NCI-H82 treated with DMSO at 0.1 percent for 48 hours (cell line): ENCODE measurements at regions not wholly inside any gene's neighbourhood (a gene's known extent, or its start where the extent isn't known, plus 50 kb on each side); places are given as distances from the start of the nearest gene placed in this dataset.
A peak's percentile ranks its signal among the peaks of the same experiment; 100 is the strongest.
"Not testable (repeated sequence)": the region's sequence is repeated elsewhere in the genome, so short reads cannot be mapped to it uniquely, and the experiment has no call there.

Experiments used
- DNase-seq: peaks from one replicate; lab custom pipeline; 2025; ENCODE audit not compliant: unreplicated experiment; lab: John Stamatoyannopoulos, UW

DNA sequence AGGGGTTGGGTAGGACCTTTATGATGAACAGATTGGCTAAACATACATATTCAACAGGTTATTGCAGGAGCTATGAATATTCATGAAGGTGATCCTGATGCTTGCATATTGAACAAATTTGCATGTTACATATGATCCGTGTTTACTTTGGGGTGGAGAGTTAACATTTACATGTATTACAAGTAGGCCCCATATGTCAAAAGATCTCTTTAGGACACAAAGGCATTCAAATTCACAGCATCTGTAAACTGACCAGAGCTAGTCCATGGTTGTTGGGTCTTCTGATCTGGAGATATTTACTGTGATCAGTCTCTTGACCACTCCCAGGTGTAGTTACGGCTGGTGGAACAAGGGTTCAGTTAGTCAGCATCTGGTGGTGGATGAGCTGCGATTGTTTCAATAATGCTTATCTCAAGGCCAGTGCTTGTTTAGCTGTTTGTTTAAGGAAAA, 80.4 kb downstream of the PMAIP1 start:
- DNase-seq, result no peak

DNA sequence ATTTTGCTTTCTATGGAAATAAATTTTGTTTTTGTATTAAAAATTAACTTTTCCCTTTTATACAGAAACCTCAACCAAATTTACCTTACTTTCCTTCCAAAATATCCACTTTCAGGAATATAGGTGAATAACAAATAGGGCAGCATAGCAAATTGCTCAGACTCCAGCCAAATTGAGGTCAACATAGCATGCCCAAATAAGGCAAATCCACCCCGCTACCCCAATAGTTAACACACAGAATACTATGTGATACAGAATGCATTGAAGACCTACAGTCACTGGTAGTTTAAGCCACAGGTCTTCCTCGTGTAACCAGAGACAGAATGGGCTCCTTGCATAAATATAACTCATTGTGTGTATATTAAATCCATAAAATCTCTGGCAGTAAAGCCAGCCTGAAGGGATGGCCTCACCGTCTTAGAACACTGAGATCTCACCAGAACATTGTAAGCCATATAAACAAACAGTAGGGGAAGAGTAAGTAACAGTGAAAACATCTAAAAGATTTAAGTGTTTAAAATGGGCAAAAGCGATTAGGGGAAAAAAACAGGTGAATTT, 72.2 kb downstream of the PMAIP1 start:
- no peak for DNase-seq

DNA sequence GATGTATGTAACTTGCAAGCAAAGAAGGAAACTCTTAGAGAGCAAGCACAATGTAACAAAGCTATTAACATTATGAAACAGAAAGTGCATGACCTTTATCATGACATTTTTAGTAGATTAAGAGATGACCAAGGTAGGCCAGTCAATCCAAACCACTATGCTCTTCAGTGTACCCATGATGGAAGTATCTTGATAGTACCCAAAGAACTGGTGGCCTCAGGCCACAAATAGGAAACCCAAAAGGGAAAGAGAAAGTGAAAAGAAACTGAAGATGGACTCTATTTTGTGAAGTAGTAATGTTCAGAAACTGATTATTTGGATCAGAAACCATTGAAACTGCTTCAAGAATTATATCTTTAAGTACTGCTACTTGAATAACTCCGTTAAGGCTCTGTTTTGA, 71.3 kb downstream of the PMAIP1 start:
- DNase-seq, result not testable (repeated sequence)

DNA sequence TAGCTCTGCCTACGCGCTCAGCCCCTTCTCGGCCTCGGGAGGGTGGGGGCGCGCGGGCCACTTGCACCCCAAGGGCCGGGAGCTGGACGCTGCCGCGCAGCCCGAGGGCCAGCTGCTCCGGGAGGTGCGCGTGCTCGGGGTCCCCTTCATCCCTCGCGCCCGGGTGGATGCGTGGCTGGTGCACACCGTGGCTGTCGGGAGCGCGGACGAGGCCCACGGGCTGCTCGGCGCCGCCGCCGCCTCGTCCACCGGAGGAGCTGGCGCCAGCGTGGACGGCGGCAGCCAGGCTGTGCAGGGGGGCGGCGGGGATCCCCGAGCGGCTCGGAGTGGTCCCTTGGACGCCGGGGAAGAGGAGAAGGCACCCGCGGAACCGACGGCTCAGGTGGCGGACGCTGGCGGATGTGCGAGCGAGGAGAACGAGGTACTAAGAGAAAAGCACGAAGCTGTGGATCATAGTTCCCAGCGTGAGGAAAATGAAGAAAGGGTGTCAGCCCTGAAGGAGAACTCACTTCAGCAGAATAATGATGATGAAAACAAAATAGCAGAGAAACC, 69.8 kb downstream of the PMAIP1 start:
- not testable (repeated sequence) for DNase-seq

DNA sequence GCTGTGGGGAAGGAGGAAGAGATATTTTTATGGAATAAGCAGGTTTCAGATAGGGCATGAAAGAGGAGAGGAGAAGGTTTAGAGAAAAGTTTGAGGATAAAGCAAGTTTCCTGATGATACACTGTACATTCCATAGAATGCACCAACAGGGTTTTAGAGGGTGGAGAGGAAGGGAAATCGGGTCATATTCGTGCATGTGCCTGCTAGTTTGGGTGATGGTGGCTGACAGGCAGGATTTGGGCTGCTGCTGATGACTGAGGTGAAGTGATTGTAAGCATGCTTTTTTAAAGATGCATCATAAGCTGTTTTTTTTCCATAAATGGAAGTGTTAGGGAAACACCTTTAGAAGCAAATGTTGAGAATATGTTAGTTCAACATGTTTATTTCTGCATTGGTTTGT, 68.8 kb downstream of the PMAIP1 start:
- no peak for DNase-seq

DNA sequence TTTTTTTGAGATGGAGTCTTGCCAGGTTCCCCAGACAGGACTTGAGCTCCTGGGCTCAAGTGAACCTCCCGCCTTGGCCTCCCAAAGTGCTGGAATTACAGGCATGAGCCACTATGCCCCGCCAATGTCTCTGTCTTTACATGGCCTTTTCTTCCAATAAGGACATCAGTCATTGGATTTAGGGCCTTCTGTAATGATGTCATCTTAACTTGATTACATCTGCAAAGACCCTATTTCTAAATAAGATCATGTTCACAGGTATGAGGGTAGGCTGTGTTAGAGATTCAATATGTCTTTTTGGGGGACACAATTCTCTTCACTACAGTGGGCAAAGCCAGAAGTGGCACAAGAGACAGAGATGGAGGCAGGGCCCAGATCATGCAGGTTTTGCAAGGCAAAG, 68.1 kb downstream of the PMAIP1 start:
- DNase-seq, result no peak

DNA sequence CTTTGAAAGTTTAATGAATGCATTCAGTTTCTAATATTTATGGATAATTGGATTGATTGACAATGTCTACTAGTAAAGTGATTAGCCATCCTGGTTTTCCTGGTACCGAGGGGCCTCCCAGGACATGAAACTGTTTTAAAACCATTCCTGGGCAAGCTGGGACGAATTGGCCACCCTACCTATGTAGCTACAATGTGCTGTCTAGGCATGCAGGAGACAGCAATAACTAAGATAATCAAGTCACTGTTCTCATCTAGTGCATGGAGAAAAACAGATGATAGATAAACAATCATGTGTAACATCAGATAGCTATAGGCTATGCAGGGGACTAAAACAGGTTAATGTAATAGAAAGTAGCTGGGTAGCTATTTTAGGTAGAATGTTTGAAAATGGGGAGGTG, 67.1 kb downstream of the PMAIP1 start:
- no peak for DNase-seq

DNA sequence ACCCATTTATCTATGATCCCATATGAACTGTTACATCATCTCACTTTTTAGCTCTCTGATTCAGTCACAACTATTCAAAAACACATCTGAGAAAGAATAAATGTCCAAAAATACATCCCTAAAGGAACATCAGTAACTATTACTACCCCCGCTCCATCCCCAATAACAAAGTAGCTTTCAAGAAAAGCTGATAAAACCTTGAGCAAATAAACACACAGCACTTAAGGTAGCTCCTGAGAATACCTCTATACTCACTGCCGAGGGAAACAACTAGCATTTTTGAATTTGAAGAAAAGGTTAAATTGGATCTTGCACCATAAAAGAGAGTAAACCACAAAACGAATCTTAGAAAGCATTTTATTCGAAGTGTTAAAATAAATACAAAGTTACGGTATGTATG, 63.4 kb downstream of the PMAIP1 start:
- no peak for DNase-seq

DNA sequence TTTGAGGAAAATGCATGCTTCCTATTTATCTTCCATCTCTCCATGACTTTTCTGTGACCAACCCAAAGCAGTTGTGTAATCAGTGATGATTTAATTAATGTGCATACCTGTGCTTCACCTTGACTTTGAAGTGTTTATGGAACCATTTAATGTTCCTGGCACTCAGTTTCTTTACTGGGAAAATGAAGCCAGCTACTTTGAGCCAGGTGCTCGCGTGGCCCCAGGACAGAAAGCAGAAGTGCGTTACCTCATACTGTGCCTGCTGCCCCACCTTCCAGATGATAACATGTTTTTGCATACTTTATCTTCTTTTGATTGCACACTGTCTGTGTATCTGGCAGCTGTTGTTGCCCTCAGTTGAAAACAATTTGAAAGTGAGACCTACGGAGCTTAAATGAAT, 61.3 kb downstream of the PMAIP1 start:
- DNase-seq, result no peak

DNA sequence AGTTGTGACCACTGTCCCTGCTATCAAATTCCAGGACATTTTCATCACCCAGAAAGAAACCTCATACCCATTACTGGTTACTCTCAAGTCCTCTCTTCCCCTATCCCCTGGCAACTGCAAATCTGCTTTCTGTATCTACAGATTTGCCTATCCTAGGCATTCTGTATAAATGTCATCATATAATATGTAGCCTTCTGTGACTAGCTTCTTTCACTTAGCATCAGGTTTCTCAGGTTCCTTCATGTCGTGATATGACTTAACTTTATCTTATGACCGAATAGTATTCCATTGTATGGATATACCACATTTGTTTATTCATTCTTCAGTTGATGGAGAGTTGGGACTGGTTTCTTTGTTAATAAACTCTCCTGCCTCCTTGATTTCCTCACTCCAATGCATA, 60.5 kb downstream of the PMAIP1 start:
- DNase-seq, result no peak

DNA sequence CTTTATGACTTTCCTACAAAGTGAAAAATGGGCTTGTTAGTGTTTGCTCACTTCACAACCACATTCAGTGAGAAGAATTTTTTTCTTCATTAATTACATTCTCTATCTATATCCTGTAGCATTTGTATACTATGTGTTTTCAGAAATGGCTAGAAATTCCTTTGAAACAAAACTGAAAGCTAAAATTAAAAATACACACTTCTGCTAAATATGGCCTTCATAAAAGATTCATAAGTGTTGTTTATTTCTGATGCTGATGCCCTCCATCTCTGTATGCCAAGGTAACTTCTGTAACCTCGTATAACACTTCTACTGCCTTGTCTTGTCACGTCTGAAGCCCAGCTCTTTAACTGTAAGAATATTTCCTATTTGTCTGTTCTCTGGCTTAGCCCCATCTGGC, 59.8 kb downstream of the PMAIP1 start:
- DNase-seq, result no peak

DNA sequence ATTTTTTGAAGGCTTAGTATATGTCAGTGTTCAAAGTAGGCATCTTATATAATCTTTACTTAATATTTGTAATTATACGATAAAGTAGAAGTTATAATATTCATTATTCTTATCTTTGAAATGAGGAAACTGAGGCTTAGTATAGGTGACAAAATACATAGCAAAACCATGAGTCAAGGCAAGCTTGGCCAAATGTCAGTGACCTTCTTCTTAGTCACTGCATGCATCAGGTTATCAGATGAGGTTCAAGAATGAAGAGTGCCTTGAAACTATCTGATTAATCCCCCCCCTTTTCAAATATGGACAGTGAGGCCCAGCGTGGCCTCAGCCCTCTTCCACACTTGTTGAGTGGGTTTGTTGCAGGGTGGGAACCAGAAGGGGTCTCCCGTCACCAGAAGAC, 59.3 kb downstream of the PMAIP1 start:
- DNase-seq, result no peak

DNA sequence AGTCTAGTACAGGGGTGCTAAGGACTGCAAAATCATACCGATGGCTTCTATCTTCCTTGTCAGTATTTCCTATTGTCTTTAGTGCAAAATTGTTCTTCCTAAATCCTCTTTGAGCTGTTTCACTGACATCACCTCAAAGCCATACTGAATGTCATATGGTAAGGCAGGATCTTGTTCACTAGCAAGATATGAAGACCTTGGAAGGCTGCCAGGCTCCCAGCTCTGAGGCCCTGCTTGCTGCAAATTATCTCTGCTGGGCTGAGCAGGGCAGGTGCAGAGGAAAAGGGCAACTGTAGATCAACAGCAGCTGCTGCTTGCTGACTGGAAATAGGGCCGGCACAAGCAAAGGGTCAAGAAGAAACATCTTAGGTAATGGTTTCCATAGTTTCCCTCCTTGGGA, 58.2 kb downstream of the PMAIP1 start:
- peak; percentile 89 for DNase-seq

DNA sequence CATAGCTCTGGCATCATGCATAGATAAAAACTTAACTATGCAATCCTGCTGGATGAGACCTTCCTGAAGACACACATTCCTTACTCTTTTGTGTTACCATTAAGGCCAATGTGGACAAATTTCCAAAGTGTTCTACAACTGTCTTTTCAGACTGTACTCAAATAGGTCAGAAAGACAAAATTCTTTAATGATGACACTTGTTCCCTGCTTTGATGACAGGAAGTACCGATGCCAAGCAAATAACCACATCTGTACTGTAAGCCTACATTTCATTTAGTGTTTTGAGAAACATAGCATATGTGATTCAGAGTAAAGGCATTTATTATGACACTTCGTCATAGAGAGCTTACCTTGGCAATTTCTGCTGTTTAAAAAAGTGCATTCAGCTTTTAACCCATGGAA, 55.0 kb downstream of the PMAIP1 start:
- DNase-seq, result no peak

DNA sequence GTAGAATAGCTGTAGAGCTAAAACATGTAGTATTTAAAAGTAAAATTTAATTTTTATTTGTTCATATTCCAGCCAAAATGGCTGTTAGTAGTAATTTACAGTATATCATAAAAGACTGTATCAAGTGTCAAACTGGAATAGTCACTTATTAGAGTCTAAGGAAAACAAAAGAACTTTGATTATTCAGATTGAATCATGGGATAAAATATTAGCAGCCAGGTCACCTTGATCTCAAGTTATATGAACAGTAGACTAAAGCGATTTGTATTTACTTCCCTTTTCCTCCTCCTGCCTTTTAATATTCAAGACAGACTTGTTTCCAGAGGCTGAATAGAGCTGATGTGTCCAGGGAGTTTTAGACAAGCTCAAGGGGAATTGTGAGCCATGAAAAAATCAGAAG, 54.4 kb downstream of the PMAIP1 start:
- no peak for DNase-seq
